Type B pancreatic cell (in vitro differentiated cells): ENCODE measurements at regions not wholly inside any gene's neighbourhood (a gene's known extent, or its start where the extent isn't known, plus 50 kb on each side); places are given as distances from the start of the nearest gene placed in this dataset.

Experiments
- DNase-seq: peaks from one replicate; pipeline ENCODE4 v3.0.0; 2021; ENCODE audit warnings: mixed read lengths; ENCODE audit not compliant: unreplicated experiment; ENCODE audit errors: extremely low spot score
- H3K27ac Mint-ChIP-seq: 2 replicates; pipeline ENCODE4 v1.8.0; 2021; ENCODE audit warnings: mild to moderate bottlenecking, mixed read lengths
- H3K27me3 Mint-ChIP-seq: 2 replicates; pipeline ENCODE4 v1.8.0; 2021; ENCODE audit warnings: mixed read lengths
- H3K36me3 Mint-ChIP-seq: 2 replicates; pipeline ENCODE4 v1.8.0; 2021; ENCODE audit warnings: mixed read lengths
- H3K4me1 Mint-ChIP-seq: one replicate; pipeline ENCODE4 v1.8.0; 2021; ENCODE audit warnings: mixed read lengths; ENCODE audit not compliant: unreplicated experiment
- H3K4me3 Mint-ChIP-seq: 2 replicates; pipeline ENCODE4 v1.8.0; 2021; ENCODE audit warnings: mild to moderate bottlenecking, mixed read lengths
- H3K9me3 Mint-ChIP-seq: 2 replicates; pipeline ENCODE4 v1.8.0; 2021; ENCODE audit warnings: mixed read lengths
- TF ChIP-seq, protein P1 (sequence below): fragments of 200-600 bp; sonication (generic); conservative IDR thresholded peaks from 2 replicates; pipeline ENCODE4 v1.5.0; 2021; ENCODE audit warnings: antibody characterized with exemption, mild to moderate bottlenecking

- Mint-ChIP-seq H3K27ac (no peak overlapping the region), H3K4me1 (peaks cover 7% of the 10 kb centered on the region), H3K36me3 (peaks cover 4% of the 10 kb centered on the region), H3K4me3 (no peak overlapping the region), H3K9me3 (peaks cover 14% of the 10 kb centered on the region), H3K27me3 (no peaks in the 10 kb centered on the region)
- TF ChIP-seq, protein P1, sequence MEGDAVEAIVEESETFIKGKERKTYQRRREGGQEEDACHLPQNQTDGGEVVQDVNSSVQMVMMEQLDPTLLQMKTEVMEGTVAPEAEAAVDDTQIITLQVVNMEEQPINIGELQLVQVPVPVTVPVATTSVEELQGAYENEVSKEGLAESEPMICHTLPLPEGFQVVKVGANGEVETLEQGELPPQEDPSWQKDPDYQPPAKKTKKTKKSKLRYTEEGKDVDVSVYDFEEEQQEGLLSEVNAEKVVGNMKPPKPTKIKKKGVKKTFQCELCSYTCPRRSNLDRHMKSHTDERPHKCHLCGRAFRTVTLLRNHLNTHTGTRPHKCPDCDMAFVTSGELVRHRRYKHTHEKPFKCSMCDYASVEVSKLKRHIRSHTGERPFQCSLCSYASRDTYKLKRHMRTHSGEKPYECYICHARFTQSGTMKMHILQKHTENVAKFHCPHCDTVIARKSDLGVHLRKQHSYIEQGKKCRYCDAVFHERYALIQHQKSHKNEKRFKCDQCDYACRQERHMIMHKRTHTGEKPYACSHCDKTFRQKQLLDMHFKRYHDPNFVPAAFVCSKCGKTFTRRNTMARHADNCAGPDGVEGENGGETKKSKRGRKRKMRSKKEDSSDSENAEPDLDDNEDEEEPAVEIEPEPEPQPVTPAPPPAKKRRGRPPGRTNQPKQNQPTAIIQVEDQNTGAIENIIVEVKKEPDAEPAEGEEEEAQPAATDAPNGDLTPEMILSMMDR = no peak
- DNase-seq = no peak
These were observed 211.0 kb upstream of the PBX1 start for GRCh38 chr1:164347980-164348379.

DNA sequence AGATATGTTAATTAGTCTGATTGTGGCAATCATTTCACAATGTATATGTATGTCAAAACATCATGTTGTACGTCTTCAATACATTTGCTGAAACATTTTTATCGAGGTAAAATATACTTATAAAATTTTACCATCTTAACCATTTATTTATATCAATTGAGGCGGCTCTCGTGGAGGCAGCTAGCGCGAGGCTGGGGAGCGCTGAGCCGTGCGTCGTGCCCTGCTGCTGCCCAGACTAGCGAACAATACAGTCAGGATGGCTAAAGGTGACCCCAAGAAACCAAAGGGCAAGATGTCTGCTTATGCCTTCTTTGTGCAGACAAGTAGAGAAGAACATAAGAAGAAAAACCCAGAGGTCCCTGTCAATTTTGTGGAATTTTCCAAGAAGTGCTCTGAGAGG is 202.5 kb upstream of the PBX1 start:
- TF ChIP-seq, protein P1 = no peak
- H3K36me3 Mint-ChIP-seq = no peaks in the 10 kb centered on the region
- no peaks in the 10 kb centered on the region for H3K4me1 Mint-ChIP-seq
- H3K27ac Mint-ChIP-seq = no peak overlapping the region
- no peak overlapping the region for H3K4me3 Mint-ChIP-seq
- H3K9me3 Mint-ChIP-seq = peaks cover 3% of the 10 kb centered on the region
- H3K27me3 Mint-ChIP-seq = no peaks in the 10 kb centered on the region
- DNase-seq = no peak

GRCh38 chr1:164360265-164360664 is 198.7 kb upstream of the PBX1 start:
- Mint-ChIP-seq H3K27me3 (no peaks in the 10 kb centered on the region), H3K4me1 (no peaks in the 10 kb centered on the region), H3K27ac (no peak overlapping the region), H3K36me3 (no peaks in the 10 kb centered on the region), H3K4me3 (no peak overlapping the region), H3K9me3 (peaks cover 11% of the 10 kb centered on the region)
- TF ChIP-seq, protein P1 = no peak
- no peak for DNase-seq

- Mint-ChIP-seq H3K27me3 (no peaks in the 10 kb centered on the region), H3K4me3 (no peak overlapping the region), H3K9me3 (peaks cover 11% of the 10 kb centered on the region), H3K36me3 (no peaks in the 10 kb centered on the region), H3K4me1 (no peaks in the 10 kb centered on the region), H3K27ac (no peak overlapping the region)
- no peak for DNase-seq
- TF ChIP-seq, protein P1 = no peak
These were observed 197.1 kb upstream of the PBX1 start for GRCh38 chr1:164361927-164362326.

DNA sequence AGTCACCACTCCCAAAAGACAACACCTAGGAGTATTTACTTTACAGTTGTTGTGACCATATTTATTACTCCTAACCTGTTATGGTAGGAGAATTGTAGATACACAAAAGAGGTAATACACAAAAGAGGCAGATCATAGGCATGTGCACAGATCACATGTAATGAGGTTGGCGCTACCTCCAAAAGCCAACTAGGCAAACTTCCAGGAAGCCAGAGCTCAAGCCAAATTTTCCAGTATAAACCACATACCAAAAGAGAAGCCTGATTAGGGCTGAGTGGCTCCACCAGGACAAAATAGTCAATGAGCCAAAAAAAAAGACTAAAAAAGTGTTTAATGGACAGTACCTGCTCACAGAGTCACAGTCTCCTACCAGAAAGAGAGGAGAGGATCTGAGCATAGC is 195.0 kb upstream of the PBX1 start:
- TF ChIP-seq, protein P1 = no peak
- Mint-ChIP-seq H3K27me3 (no peaks in the 10 kb centered on the region), H3K27ac (no peak overlapping the region), H3K4me1 (no peaks in the 10 kb centered on the region), H3K4me3 (no peak overlapping the region), H3K9me3 (peaks cover 8% of the 10 kb centered on the region), H3K36me3 (no peaks in the 10 kb centered on the region)
- DNase-seq = no peak

GRCh38 chr1:164366014-164366413 is 193.0 kb upstream of the PBX1 start:
- no peaks in the 10 kb centered on the region for H3K27me3 Mint-ChIP-seq
- no peaks in the 10 kb centered on the region for H3K36me3 Mint-ChIP-seq
- no peak overlapping the region for H3K4me3 Mint-ChIP-seq
- peaks cover 4% of the 10 kb centered on the region for H3K4me1 Mint-ChIP-seq
- H3K9me3 Mint-ChIP-seq = peaks cover 8% of the 10 kb centered on the region
- TF ChIP-seq, protein P1 = no peak
- no peak for DNase-seq
- H3K27ac Mint-ChIP-seq = no peak overlapping the region
